Hepatocyte (in vitro differentiated cells): ENCODE measurements at regions not wholly inside any gene's neighbourhood (a gene's known extent, or its start where the extent isn't known, plus 50 kb on each side); places are given as distances from the start of the nearest gene placed in this dataset.

Source experiments
- CTCF ChIP-seq: fragments of 200-600 bp; sonication (generic); IDR thresholded peaks from 2 replicates; pipeline ENCODE4 v1.5.1; 2016; ENCODE audit warnings: antibody characterized with exemption, mild to moderate bottlenecking; ENCODE audit not compliant: poor library complexity
- EZH2 ChIP-seq: fragments of 200-600 bp; sonication (generic); IDR thresholded peaks from 2 replicates; pipeline ENCODE4 v1.6.1; 2016; ENCODE audit warnings: antibody characterized with exemption, mild to moderate bottlenecking, borderline replicate concordance
- EZH2phosphoT487 ChIP-seq: fragments of 200-600 bp; sonication (generic); IDR thresholded peaks from one replicate; pipeline ENCODE4 v1.6.1; 2018; ENCODE audit warnings: antibody characterized with exemption, mild to moderate bottlenecking, low read depth, moderate library complexity; ENCODE audit not compliant: unreplicated experiment, severe bottlenecking

GRCh38 chr4:138512756-138513155 lies 270.6 kb upstream of the SLC7A11 start:
- no peak for TF ChIP-seq CTCF
- TF ChIP-seq EZH2, result no peak
- TF ChIP-seq EZH2phosphoT487, result no peak
